HG03354 (cell line): ENCODE measurements at regions not wholly inside any gene's neighbourhood (a gene's known extent, or its start where the extent isn't known, plus 50 kb on each side); places are given as distances from the start of the nearest gene placed in this dataset.
"Not testable (repeated sequence)": the region's sequence is repeated elsewhere in the genome, so short reads cannot be mapped to it uniquely, and the experiment has no call there.

ENCODE experiments used
- ATAC-seq: cut with Tn5 transposase; IDR thresholded peaks from one replicate; pipeline ENCODE4 v1.9.1; 2021; ENCODE audit warnings: mild to moderate bottlenecking; ENCODE audit not compliant: unreplicated experiment, poor library complexity, severe bottlenecking

DNA sequence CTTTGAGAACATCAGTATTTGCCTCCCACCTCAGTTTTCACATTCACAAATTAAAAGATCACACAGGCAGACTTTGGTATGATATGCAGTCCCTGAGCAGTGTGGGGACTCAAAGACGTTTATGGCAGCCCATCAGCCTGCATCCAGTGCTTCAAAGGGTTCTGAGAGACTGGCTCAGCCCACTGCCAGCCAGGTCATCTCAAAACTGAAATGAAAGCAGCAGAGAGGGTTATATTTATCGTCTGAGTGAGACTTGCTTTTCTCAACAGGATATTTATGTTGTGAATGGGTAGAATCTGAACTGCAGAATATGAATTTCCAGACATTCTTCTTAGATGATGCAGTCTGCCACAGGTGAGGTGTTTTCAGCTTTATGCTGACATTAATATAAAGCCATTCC lies 159.8 kb downstream of the NRN1 start:
- ATAC-seq = no peak

DNA sequence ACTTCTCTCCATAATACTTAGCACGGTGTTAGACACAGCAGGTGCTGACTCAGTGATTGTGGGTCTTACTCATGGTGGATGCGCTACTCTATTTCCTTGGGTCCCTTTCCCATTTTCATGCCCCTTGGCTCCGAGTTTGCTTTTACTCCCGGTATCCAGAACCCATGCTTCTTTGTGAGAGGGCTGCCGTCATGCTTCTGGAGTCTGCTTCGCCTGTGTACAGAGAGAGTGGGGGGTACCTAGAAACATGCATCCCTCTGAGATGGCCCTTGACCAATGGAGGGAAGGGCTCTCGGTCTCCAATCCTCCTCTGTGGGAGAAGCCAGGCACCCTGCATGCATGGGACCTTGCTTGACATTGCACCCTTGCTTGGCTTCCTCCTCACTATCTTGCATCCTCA lies 160.4 kb downstream of the NRN1 start:
- no peak for ATAC-seq

DNA sequence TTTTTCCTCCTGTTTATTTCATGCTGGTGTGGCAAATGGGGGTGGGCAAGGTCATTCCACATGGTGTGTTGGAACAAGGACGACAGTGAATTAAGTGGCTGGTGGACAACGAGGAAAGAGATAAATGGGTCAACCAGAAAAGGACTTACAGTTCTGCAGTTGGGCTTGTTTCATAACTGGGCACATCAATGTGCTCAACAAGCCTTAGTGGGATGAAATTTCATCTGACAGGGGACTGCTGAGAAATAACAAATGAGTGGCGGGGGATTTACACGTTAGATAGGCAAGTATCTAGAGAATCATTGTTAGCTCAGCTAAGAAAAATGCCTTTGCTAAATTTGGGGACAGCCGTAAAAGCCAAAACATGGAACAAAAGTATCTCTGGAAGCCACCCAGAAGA lies 163.6 kb downstream of the NRN1 start:
- no peak for ATAC-seq

DNA sequence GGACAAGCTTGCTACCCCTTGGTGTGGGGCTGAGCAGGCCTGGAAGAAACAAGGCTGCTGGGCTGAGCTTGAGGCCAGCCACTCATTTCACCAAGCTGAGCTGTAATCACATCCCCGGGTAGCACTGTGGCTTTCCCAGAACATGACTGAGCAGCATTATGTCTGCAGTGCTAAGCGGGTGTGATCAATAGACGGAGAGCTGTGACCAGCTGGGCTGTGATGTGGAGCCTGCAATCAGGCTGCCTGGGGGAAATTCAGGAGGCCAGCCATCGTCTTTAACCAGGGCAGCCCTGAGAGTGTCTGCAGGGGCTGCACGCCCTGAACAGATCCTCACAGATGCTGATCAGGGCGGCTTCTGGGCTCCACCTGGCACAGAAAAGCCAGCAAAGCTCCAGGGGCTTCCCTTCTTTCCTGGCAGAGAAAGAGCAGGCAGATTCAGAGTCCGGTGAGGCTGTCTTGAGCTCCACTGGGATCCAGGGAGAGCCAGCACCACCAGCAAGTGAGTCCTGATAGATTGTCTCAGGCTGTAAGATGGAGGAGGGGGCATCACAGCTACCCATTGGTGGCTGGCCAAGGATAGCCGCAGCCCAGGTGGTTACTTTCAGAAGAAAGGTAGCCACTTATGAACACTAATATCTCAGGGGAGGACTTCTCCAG lies 165.9 kb downstream of the NRN1 start:
- no peak for ATAC-seq

DNA sequence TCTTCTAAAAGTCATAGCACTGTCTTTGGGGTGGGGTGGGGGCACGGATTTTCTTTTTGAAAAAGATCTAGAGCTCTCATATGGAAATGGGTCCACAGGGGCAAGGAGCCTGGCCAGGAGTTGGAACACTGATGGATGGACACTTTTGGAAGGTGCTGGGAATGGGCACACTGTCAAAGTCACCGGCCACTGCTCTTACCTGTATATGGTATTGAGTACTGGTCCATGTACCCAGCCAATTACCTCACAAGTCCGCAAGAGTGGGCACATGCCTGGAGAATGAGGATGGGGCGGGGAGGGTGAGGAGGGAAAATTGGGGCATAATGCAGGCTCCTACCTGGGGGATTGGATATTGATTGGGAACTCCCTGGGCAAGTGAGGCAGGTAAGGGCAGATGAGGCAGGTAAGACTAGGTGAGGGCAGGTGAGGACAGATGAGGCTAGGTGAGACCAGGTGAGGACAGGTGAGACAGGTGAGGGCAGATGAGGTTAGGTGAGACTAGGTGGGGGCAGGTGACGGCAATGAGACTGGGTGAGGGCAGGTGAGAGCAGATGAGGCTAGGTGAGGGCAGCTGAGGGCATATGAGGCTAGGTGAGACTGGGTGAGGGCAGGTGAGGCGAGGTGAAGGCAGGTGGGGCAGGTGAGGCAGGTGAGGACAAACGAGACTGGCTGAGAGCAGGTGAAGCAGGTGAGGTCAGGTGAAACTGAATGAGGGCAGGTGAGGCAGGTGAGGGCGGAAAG lies 167.9 kb downstream of the NRN1 start:
- no peak for ATAC-seq

DNA sequence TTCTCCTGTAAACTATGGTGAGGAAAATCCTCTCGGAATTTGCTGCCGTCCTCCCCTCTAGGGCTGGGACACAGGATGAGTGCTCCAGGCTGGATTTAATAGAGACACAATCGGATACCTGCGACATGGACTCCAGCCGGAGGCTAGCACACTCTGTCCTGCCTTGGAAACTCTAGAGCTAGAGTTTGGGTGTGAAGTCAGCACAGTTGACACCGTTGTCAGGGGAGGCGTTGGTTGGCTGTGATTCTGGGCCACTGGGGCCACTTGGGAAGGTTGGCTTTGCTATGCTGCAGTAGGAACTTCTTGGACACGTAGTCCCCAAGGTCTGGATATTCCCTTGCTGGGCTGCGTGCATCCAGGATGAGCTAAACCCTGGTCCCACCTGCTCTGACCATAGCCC lies 169.4 kb downstream of the NRN1 start:
- no peak for ATAC-seq

DNA sequence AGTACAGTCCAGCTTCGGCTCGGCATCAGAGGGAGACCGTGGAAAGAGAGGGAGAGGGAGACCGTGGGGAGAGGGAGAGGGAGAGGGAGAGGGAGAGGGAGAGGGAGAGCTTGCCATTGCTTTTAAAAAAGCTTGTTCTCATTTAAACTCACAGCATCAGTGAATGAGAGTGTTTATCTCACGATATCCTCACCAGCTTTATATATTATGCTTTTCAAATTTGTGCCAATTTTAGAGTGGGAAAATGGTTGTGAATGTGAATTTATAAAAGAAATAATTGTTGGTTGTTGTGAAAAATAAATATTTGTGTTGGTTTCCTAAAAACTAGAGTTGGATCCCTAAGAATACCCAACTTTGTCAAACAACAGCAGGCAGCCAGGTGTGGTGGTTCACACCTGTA lies 170.1 kb downstream of the NRN1 start:
- ATAC-seq = not testable (repeated sequence)

DNA sequence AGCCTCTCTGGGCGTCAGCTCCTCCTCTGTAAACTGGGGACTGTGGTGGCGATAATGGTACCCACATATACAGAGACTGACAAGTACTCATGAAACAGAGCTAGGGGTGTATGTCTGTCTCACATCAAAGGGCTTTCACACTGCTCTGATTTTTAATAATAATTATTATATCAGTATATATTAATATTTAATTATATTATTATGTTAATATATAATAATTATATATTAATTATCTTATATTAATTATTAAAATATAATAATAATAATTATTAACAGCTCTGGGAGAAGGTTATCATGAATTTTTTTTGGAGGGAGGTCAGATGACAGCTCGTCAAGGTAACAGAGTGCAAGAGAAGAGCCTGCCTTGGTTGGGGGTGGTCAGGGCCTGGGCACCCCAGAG lies 173.6 kb downstream of the NRN1 start:
- ATAC-seq = no peak

DNA sequence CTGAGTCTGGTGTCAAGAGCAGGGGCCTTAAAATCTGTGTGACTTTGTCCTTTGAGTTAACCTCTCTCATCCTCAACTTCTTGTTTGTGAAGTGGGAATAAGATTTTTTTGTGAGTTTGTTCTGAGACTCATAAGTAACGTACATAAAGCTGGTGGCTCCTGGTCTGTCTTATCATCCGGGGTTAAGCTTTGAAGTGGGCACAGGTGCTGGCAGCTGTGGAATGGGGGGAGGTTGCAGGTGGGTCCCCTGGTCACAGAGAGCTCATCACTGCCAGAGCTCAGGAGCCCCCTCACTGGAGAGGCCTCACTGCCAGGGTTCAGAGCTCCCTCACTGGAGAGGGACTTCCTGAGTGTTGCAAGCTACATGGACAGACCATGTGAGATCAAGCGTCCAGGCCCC lies 174.1 kb downstream of the NRN1 start:
- no peak for ATAC-seq

DNA sequence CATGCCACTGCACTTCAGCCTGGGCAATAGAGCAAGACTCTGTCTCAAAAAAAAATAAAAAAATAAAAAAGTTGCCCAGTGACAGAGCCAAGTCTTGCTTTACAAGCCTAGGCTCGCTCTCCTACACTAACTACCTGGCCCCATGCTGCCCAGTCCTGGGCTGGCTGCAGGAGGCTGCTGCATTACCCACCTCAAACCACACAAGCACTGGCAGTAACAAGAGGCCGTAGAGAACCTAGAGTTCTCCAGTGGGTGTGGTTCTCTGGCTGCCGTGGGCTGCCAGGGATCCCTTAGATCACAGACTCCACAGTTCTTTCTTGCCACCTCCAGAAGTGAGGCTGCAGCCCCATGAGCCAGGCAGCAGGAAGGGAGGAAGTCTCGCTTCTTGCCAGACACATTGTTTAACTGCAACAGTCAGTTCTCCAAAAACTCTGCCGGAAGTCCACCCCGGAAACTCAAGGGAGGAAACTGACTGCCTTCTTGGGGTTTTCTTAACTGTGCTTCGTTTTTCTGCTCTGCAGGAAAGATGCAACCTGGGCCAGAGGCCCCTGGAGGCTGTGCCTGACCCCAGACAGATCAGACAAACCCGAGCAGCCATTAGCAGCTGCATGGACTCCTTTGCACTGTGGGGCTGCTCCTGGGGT lies 175.4 kb downstream of the NRN1 start:
- ATAC-seq = not testable (repeated sequence)

DNA sequence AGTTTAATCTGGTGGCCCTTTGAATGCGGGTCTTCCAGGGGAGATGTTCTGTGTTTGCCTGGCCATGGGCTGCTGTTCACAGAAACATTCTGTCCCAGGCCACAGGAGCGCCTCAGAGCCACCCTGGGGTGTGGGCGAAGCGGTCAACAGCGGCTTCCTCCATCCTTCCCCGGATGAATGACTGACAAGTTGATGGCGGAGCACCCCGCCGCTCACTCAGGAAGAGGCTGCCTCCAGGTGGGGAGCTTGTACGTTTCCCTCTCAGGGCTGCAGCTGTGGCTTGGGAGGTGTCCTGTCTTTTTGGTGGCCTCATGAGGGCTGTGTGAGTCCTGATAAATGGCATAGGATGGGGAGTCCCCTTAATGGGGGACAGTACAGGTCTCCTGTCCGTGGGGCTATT lies 178.4 kb downstream of the NRN1 start:
- ATAC-seq = no peak

DNA sequence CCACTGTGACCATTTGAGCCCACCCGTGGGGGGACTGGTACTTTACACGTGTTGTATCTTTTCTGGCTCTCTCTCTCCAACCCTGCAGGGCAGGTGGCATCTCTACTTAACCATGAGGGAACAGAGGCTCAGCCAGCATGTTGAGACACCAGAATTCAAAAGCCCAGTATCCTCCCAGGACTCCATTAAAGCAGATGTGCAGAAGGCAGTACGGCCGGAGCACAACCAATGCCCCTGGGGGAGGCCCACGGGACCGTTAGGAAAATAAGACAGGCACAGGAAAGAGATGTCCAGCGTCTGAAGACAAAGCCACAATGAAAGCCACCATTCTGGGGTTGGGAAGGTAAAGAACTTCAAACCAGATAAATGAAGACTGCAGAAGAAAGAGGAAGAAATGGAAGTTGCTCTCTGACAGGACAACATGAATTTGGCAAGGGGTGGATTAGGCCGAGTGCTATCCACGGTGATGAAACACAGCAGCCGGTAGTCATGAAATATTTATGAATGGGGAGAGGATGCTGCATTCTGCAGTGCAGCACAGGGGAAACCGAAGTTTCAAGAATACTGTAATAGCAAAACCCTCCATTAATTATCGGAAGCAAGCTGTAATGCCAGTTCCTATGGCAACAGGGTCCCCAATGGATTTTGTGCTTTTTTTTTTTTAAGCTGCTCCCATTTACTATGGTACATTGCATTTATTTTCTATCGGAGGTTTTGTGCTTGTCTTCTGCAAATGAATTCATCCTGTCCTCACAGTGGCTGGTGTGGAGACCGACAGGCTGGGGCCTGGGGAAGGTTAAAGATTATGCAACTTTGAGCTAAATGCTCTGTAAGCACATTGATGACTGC lies 179.4 kb downstream of the NRN1 start:
- no peak for ATAC-seq

DNA sequence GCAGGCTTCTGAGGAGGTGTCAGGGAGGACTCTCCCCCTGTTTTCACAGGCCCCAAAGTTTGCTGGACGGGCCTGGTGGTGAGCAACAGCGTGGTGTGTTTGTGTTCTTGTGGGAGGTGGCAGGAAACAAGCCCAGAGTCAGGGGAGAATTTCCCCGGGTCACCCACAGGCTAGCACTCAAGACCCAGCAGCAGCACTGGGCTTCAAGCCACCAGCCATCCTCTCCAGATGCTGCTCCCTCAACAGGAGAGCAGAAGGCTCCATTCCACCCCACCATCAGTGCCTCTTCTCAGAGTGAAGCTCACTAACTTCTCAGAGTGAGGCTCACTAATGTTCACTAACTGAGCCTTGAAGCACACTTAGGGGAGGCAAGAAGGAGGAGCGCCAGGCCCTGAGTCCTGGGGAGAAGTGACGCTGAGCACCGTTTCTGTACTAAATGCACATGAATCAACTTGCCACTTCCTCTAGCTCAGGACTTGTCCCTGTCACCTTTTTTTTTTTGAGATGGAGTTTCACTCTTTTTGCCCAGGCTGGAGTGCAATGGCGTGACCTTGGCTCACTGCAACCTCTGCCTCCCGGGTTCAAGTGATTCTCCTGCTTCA lies 182.2 kb downstream of the NRN1 start:
- ATAC-seq = not testable (repeated sequence)
